Fibroblast of skin of scalp (primary cell): ENCODE measurements at regions not wholly inside any gene's neighbourhood (a gene's known extent, or its start where the extent isn't known, plus 50 kb on each side); places are given as distances from the start of the nearest gene placed in this dataset.
"Not testable (repeated sequence)": the region's sequence is repeated elsewhere in the genome, so short reads cannot be mapped to it uniquely, and the experiment has no call there.

Source experiments
- DNase-seq: peaks from one replicate; pipeline ENCODE4 v3.0.0-alpha.2; 2013

- DNase-seq: no peak
These were observed 797.4 kb upstream of the FBXO33 start for GRCh38 chr14:40229676-40230075.

GRCh38 chr14:40222996-40223395 is 790.8 kb upstream of the FBXO33 start:
- no peak for DNase-seq

GRCh38 chr14:40221428-40221827 is 789.2 kb upstream of the FBXO33 start:
- no peak for DNase-seq

- no peak for DNase-seq
These were observed 786.8 kb upstream of the FBXO33 start for GRCh38 chr14:40219032-40219431.

GRCh38 chr14:40218282-40218941 is 786.2 kb upstream of the FBXO33 start:
- DNase-seq: no peak

GRCh38 chr14:40216976-40217375 is 784.7 kb upstream of the FBXO33 start:
- no peak for DNase-seq

- DNase-seq: not testable (repeated sequence)
These were observed 784.2 kb upstream of the FBXO33 start for GRCh38 chr14:40216408-40216807.

- DNase-seq: no peak
These were observed 781.5 kb upstream of the FBXO33 start for GRCh38 chr14:40213701-40214100.

GRCh38 chr14:40204441-40205175 is 772.4 kb upstream of the FBXO33 start:
- DNase-seq: no peak

- no peak for DNase-seq
These were observed 766.9 kb upstream of the FBXO33 start for GRCh38 chr14:40199101-40199500.

- DNase-seq: no peak
These were observed 765.1 kb upstream of the FBXO33 start for GRCh38 chr14:40197344-40197743.

- DNase-seq: peak; percentile 4
These were observed 755.8 kb upstream of the FBXO33 start for GRCh38 chr14:40188006-40188405.

- DNase-seq: no peak
These were observed 731.9 kb upstream of the FBXO33 start for GRCh38 chr14:40164083-40164482.

GRCh38 chr14:40139657-40140056 is 707.4 kb upstream of the FBXO33 start:
- DNase-seq: no peak

GRCh38 chr14:40133463-40133862 is 701.2 kb upstream of the FBXO33 start:
- no peak for DNase-seq

GRCh38 chr14:40129159-40129558 is 696.9 kb upstream of the FBXO33 start:
- DNase-seq: no peak

- DNase-seq: no peak
These were observed 691.6 kb upstream of the FBXO33 start for GRCh38 chr14:40123816-40124215.

- DNase-seq: no peak
These were observed 690.9 kb upstream of the FBXO33 start for GRCh38 chr14:40122968-40123648.

- DNase-seq: no peak
These were observed 687.5 kb upstream of the FBXO33 start for GRCh38 chr14:40119765-40120164.

- no peak for DNase-seq
These were observed 687.1 kb upstream of the FBXO33 start for GRCh38 chr14:40119321-40119720.

GRCh38 chr14:40115583-40115982 is 683.4 kb upstream of the FBXO33 start:
- no peak for DNase-seq

- DNase-seq: no peak
These were observed 681.4 kb upstream of the FBXO33 start for GRCh38 chr14:40113671-40114070.

- no peak for DNase-seq
These were observed 668.4 kb upstream of the FBXO33 start for GRCh38 chr14:40100544-40101196.
